DMS 273 (cell line): ENCODE measurements at regions not wholly inside any gene's neighbourhood (a gene's known extent, or its start where the extent isn't known, plus 50 kb on each side); places are given as distances from the start of the nearest gene placed in this dataset.

Experiments used
- DNase-seq: peaks from one replicate; lab custom pipeline; 2025; ENCODE audit not compliant: unreplicated experiment; lab: John Stamatoyannopoulos, UW

- no peak for DNase-seq
Measured at GRCh38 chr10:107708981-107709380, 544.5 kb upstream of the SORCS1 start.

DNA sequence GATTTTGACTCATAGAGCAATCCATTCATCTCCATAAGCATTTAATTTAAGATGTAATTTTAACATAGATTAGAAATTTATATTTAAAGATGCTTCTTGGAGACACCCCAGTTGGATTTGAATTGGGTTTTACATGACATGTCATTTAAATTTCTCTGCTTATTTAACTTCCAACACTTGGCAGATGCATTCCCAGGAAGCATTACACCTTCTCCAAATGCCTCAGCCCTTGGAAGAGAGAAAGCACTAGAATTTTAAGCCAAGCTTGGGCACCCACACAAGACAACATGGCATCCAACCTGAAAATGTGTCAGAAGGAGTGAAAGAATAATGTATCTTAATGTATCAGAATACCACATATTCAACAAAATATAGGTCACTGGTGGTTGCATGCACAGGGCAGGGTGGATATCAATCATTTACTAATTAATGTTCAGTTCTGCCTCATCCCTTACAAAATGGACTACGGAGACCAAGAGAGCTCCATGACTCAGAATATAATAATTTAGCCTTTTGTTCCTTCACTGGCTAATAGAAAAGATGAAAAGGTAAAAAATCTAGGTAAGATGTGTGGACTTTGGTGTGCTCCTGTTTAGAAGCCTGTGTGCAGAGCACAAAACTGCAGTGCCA is 541.7 kb upstream of the SORCS1 start:
- no peak for DNase-seq

DNA sequence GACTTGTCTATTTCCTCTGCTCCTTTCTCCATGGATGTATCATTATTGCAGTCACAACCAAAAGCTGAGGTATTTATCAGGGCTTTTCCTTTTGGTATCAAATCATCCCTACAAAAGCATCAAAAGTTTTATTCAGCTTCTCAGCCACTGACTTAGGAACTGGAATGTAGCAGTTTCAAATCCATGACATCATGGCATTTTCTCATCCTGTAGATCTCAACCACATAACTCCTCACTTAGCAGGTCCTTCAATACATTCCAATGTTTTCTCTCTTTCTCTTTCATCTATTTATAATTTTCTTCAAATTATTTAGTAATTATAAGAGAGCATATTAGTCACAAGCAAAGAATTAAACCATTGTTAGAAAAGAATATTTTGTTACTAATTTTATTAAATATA is 537.4 kb upstream of the SORCS1 start:
- DNase-seq: no peak

- no peak for DNase-seq
Measured at GRCh38 chr10:107692072-107692471, 527.6 kb upstream of the SORCS1 start.

DNA sequence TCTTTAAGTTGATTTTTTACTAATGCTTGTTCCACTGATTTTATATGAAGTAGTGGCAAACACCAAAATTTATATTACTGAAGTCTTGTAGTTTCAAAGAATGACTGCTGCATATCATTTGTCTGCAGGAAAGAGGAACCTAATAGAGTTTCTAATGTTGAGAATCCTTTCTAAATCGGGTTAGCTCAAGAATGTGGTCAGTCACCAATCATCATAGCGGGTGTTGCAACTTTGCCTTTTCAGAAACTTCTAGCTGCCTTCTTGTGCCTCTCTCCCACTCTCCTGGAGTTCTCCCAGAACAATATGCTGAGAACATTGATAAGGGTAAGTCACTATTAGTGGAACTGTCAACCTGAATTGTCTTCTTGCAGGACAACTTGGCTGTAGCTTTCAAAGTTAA is 524.8 kb upstream of the SORCS1 start:
- DNase-seq: no peak

GRCh38 chr10:107687701-107688100 is 523.2 kb upstream of the SORCS1 start:
- no peak for DNase-seq

DNA sequence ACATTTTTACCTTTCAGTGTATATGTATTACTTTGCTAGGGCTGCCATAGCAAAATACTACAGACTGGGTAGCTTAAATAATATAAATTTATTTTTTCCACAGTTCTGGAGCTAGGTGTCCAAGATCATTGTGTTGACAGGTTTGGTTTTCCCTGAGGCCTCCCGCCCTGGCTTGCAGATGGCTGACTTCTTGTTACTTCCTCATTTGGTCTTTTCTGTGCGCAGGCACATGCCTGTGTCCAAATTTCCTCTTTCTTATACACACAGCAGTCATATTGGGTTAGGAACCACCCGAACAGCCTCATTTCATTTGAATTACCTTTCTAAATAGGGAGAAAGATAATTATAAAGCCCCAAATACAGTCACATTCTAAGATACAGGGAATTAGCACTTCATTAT is 521.6 kb upstream of the SORCS1 start:
- no peak for DNase-seq

DNA sequence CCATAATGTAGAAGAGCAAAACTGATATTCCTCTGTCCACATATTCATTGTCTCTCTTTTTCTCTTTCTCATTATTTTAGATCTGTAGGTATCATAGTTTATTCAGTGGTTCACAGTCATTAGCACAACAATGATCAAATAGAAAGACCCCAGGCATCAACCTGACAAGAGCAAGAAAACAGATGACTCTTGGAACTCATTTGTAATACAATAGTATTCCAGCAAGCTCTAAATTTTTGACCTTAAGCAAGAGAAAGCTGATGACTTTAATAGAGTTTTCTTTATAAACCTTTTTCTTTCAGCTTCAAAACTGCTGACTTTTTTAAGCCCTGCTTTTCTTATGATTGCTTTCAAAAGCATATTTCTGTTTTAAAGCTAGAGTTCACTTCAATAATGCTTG is 507.5 kb upstream of the SORCS1 start:
- DNase-seq: no peak

GRCh38 chr10:107666214-107666613 is 501.7 kb upstream of the SORCS1 start:
- no peak for DNase-seq

- DNase-seq: no peak
Measured at GRCh38 chr10:107665459-107665858, 501.0 kb upstream of the SORCS1 start.

GRCh38 chr10:107657851-107658250 is 493.3 kb upstream of the SORCS1 start:
- no peak for DNase-seq

GRCh38 chr10:107656932-107657331 is 492.4 kb upstream of the SORCS1 start:
- DNase-seq: peak; percentile 5

GRCh38 chr10:107653832-107654287 is 489.4 kb upstream of the SORCS1 start:
- peak; percentile 92 for DNase-seq

DNA sequence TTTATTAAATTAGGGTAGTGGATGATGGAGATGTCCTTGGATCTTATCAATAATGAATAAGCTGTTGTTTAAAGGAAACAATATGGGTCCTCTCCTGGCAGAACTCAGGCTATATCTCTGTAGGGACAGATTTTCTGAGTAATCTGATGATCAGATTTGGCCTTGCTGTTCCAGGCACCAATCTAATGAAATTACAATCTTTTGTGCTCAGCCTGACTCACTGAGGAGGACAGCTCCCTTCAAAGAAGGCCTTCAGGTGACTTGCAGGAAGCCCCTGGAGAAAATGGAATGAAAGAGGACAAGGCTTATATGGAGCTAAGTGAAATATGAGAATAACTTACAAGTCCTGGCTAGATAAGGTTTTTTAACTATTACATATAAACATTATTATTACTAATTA is 486.4 kb upstream of the SORCS1 start:
- DNase-seq: no peak

DNA sequence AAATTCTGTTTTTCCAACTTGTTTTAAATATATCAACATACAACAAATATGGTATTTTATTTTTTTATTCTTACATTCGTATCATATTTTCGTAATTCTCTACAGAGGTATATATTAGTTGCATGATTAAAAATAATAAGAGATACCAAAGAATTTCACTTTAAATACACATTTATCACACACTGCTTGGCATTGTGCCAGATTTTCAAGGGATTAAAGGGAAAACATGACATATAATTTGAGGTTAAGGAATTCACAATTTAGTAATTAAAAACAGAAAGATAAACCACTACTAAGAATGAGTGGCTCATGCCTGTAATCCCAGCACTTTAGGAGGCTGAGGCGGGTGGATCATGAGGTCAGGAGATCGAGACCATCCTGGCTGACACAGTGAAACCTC is 484.7 kb upstream of the SORCS1 start:
- DNase-seq: peak; percentile 1

GRCh38 chr10:107647462-107647861 is 483.0 kb upstream of the SORCS1 start:
- no peak for DNase-seq

- DNase-seq: peak; percentile 58
Measured at GRCh38 chr10:107631876-107632275, 467.4 kb upstream of the SORCS1 start.

GRCh38 chr10:107626862-107627261 is 462.4 kb upstream of the SORCS1 start:
- peak; percentile 4 for DNase-seq

DNA sequence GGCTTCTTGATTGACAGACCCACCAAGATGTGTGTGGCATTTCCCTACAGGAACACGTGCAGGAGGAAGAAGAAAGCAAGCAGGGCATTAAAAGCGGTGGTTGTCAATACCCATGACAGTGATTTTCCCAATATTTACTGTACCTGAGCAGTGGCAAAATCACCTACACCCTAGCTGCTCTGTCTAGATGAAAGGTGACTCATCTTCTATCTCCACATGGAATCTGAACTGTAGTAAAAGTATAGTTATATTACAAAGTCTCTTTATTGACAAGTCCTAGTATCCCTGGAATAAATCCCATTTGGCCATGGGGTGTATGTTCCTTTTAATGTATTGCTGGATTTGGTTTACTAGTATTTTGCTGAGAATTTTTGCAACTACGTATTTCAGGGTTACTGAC is 458.8 kb upstream of the SORCS1 start:
- DNase-seq: no peak

- DNase-seq: no peak
Measured at GRCh38 chr10:107619139-107619538, 454.6 kb upstream of the SORCS1 start.

DNA sequence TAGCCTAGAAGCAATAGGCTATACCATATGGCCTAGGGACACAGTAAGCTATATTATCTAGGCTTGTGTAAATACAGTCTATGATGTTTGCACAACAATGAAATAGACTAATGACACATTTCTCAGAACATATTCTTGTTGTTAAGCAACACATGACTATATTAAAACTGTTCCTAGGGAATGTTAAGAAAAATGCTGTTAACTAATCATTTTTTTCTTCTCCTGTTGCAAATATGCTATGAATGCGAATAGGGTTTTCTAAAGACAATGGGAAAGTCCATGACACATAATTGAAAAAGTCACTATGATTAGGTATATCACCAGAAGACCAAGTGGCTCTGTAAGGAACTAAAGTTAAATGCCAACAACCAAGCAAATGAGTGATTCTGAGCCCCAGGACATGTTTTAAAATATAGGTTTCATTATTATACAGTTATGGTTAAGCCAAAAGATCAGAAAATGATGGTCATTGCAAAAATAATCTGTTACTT is 454.0 kb upstream of the SORCS1 start:
- no peak for DNase-seq

GRCh38 chr10:107616463-107617410 is 452.2 kb upstream of the SORCS1 start:
- no peak for DNase-seq
